ENCODE measurements at regions not wholly inside any gene's neighbourhood (a gene's known extent, or its start where the extent isn't known, plus 50 kb on each side); places are given as distances from the start of the nearest gene placed in this dataset.

GRCh38 chr10:91137822-91138221 lies 82.6 kb upstream of the PCGF5 start:
- TF ChIP-seq POLR2A (IDR thresholded peaks at IDR 0.05) (no peak), CTCF (IDR thresholded peaks at IDR 0.05) (no peak)
